ENCODE measurements at regions not wholly inside any gene's neighbourhood (a gene's known extent, or its start where the extent isn't known, plus 50 kb on each side); places are given as distances from the start of the nearest gene placed in this dataset.

GRCh38 chr5:154669402-154669801, 85.8 kb upstream of the LARP1 start:
- no peak for TF ChIP-seq REST (IDR thresholded peaks at IDR 0.05; ENCODE audit: low read depth)
- TF ChIP-seq CEBPB (IDR thresholded peaks at IDR 0.05), result no peak

- TF ChIP-seq USF1 (IDR thresholded peaks at IDR 0.05) (no peak), FOXM1 (IDR thresholded peaks at IDR 0.05; ENCODE audit: borderline replicate concordance, low read depth) (no peak), TEAD4 (IDR thresholded peaks at IDR 0.05) (no peak), CREB1 (IDR thresholded peaks at IDR 0.05; ENCODE audit: low read depth) (no peak), MAX (IDR thresholded peaks at IDR 0.05) (no peak)
These were observed 90.3 kb upstream of the LARP1 start for GRCh38 chr5:154664869-154665268.

- TF ChIP-seq YY1 (IDR thresholded peaks at IDR 0.05; ENCODE audit: low read depth), result no peak
- TF ChIP-seq EGR1 (IDR thresholded peaks at IDR 0.05), result no peak
- no peak for TF ChIP-seq CEBPB (IDR thresholded peaks at IDR 0.05)
- no peak for TF ChIP-seq TEAD4 (IDR thresholded peaks at IDR 0.05)
- TF ChIP-seq CREB1 (IDR thresholded peaks at IDR 0.05; ENCODE audit: low read depth), result no peak
- no peak for TF ChIP-seq ZBTB7A (IDR thresholded peaks at IDR 0.05; ENCODE audit: low read depth)
- no peak for TF ChIP-seq NFIC (IDR thresholded peaks at IDR 0.05)
- TF ChIP-seq MAX (IDR thresholded peaks at IDR 0.05), result no peak
- no peak for TF ChIP-seq RAD21 (IDR thresholded peaks at IDR 0.05; ENCODE audit: low read depth)
- no peak for TF ChIP-seq EP300 (IDR thresholded peaks at IDR 0.05; ENCODE audit: borderline replicate concordance)
- no peak for TF ChIP-seq TAF1 (IDR thresholded peaks at IDR 0.05; ENCODE audit: low read depth)
These were observed 91.8 kb upstream of the LARP1 start for GRCh38 chr5:154663424-154663823.

GRCh38 chr5:154654486-154655371, 100.4 kb upstream of the LARP1 start:
- TF ChIP-seq MAX (IDR thresholded peaks at IDR 0.05), result 0 out of 2 replicates have a peak, but pooled peaks have one; percentile 14
- TF ChIP-seq RAD21 (IDR thresholded peaks at IDR 0.05; ENCODE audit: low read depth), result no peak
- 0 out of 2 replicates have a peak, but pooled peaks have one; percentile 12 for TF ChIP-seq NFIC (IDR thresholded peaks at IDR 0.05)

- TF ChIP-seq TCF12 (IDR thresholded peaks at IDR 0.05; ENCODE audit: low read depth), result no peak
- no peak for TF ChIP-seq EP300 (IDR thresholded peaks at IDR 0.05; ENCODE audit: borderline replicate concordance)
- TF ChIP-seq FOXM1 (IDR thresholded peaks at IDR 0.05; ENCODE audit: borderline replicate concordance, low read depth), result no peak
- TF ChIP-seq REST (IDR thresholded peaks at IDR 0.05; ENCODE audit: low read depth), result no peak
- TF ChIP-seq NFIC (IDR thresholded peaks at IDR 0.05), result no peak
- no peak for TF ChIP-seq EGR1 (IDR thresholded peaks at IDR 0.05)
- TF ChIP-seq TEAD4 (IDR thresholded peaks at IDR 0.05), result no peak
- no peak for TF ChIP-seq ZBTB7A (IDR thresholded peaks at IDR 0.05; ENCODE audit: low read depth)
- no peak for TF ChIP-seq CEBPB (IDR thresholded peaks at IDR 0.05)
- TF ChIP-seq RAD21 (IDR thresholded peaks at IDR 0.05; ENCODE audit: low read depth), result no peak
- TF ChIP-seq USF1 (IDR thresholded peaks at IDR 0.05), result no peak
These were observed 101.3 kb upstream of the LARP1 start for GRCh38 chr5:154653764-154654485.

GRCh38 chr5:154653418-154653763, 101.8 kb upstream of the LARP1 start:
- TF ChIP-seq EP300 (IDR thresholded peaks at IDR 0.05; ENCODE audit: borderline replicate concordance), result no peak
- no peak for TF ChIP-seq RAD21 (IDR thresholded peaks at IDR 0.05; ENCODE audit: low read depth)
- TF ChIP-seq MAX (IDR thresholded peaks at IDR 0.05), result no peak
- no peak for TF ChIP-seq YY1 (IDR thresholded peaks at IDR 0.05; ENCODE audit: low read depth)
- no peak for TF ChIP-seq TEAD4 (IDR thresholded peaks at IDR 0.05)
- TF ChIP-seq TCF12 (IDR thresholded peaks at IDR 0.05; ENCODE audit: low read depth), result no peak
- TF ChIP-seq EGR1 (IDR thresholded peaks at IDR 0.05), result no peak
- TF ChIP-seq NFIC (IDR thresholded peaks at IDR 0.05), result no peak
- TF ChIP-seq TAF1 (IDR thresholded peaks at IDR 0.05; ENCODE audit: low read depth), result no peak
